HCT116 (cell line): ENCODE measurements at regions not wholly inside any gene's neighbourhood (a gene's known extent, or its start where the extent isn't known, plus 50 kb on each side); places are given as distances from the start of the nearest gene placed in this dataset.

Experiments used
- ATAC-seq: fragments of 200-7000 bp; cut with Tn5 transposase; 2 replicates; pipeline ENCODE4 v1.9.1; 2020; ENCODE audit warnings: mild to moderate bottlenecking, moderate library complexity
- BruUV-seq: library from RNA; stranded (reverse); fragments of 400-500 nt; replicated peaks from 2 replicates; lab custom pipeline; 2021; lab: Mats Ljungman, UMichigan
- CTCF ChIA-PET: fragments of 300-600 bp; sonication (Branson Sonifier 250); formaldehyde crosslinking; loops from one replicate; lab custom pipeline; 2021; ENCODE audit warnings: antibody characterized with exemption; lab: Charles Lee
- POLR2A ChIA-PET: fragments of 300-600, 350-600 bp; sonication (Branson Sonifier 250); formaldehyde crosslinking; loops from one replicate; lab custom pipeline; 2021; ENCODE audit warnings: antibody characterized with exemption; lab: Charles Lee
- RAD21 ChIA-PET, 2 experiments: fragments of 300-600 bp; sonication (Branson Sonifier 250); formaldehyde crosslinking; loops; one replicate each; lab custom pipeline; 2023; ENCODE audit warnings: low total read pairs in 2 of 2; ENCODE audit not compliant: uncharacterized antibody in 2 of 2, unreplicated experiment in 2 of 2, low non-redundant PET in 1 of 2; lab: Charles Lee
- DNase-seq: peaks from one replicate; pipeline ENCODE4 v3.0.0-alpha.2; 2010; ENCODE audit warnings: low read depth, low spot score
- H2AFZ ChIP-seq: fragments of 200-600 bp; shearing (Covaris generic), sonication (generic); 2 replicates; pipeline ENCODE4 v1.6.1; 2017; ENCODE audit warnings: low read depth, mixed run types, mixed read lengths, antibody characterized with exemption, low read length; ENCODE audit not compliant: poor library complexity, severe bottlenecking
- H3K27ac ChIP-seq: 2 replicates; pipeline ENCODE4 v1.5.1; 2012; ENCODE audit warnings: low read depth, low read length
- H3K27me3 ChIP-seq: fragments of 200-600 bp; sonication (generic); 2 replicates; pipeline ENCODE4 v1.6.1; 2016; ENCODE audit warnings: mixed run types, low read length, mixed read lengths; ENCODE audit not compliant: insufficient read depth
- H3K36me3 ChIP-seq, 2 experiments: fragments of 200-500 bp in 1 of 2; fragments of 200-600 bp in 1 of 2; sonication (Bioruptor generic) in 1 of 2; sonication (generic) in 1 of 2; 2 replicates each; pipeline versions ENCODE4 v1.5.1 to v1.6.1; 2014 to 2016; ENCODE audit warnings: low read length in 2 of 2, inconsistent platforms in 1 of 2, mixed read lengths in 1 of 2, mixed run types in 1 of 2; ENCODE audit not compliant: insufficient read depth in 2 of 2, control insufficient read depth in 1 of 2
- H3K4me1 ChIP-seq, 2 experiments: fragments of 200-600 bp in 1 of 2; sonication (generic) in 1 of 2; 2 replicates each; pipeline versions ENCODE4 v1.5.1 to v1.6.1; 2012 to 2017; ENCODE audit warnings: low read length in 2 of 2, inconsistent platforms in 1 of 2, mild to moderate bottlenecking in 1 of 2, mixed read lengths in 1 of 2, mixed run types in 1 of 2, moderate library complexity in 1 of 2; ENCODE audit not compliant: insufficient read depth in 2 of 2, control insufficient read depth in 1 of 2
- H3K4me2 ChIP-seq: fragments of 200-600 bp; sonication (generic); 2 replicates; pipeline ENCODE4 v1.6.1; 2017; ENCODE audit warnings: mixed run types, low read length, mixed read lengths
- H3K4me3 ChIP-seq, 2 experiments: fragments of 200-600 bp in 1 of 2; sonication (generic) in 1 of 2; replicated peaks in 1 of 2; 2 replicates each; pipeline ENCODE4 v1.5.1; 2011 to 2016; ENCODE audit warnings: low read length in 2 of 2, control low read depth in 1 of 2, low read depth in 1 of 2, mild to moderate bottlenecking in 1 of 2, mixed read lengths in 1 of 2, mixed run types in 1 of 2
- H3K79me2 ChIP-seq: fragments of 200-600 bp; sonication (generic); 2 replicates; pipeline ENCODE4 v1.6.1; 2017; ENCODE audit warnings: mild to moderate bottlenecking, mixed run types, low read length, moderate library complexity, mixed read lengths; ENCODE audit not compliant: insufficient read depth
- H3K9ac ChIP-seq: fragments of 200-600 bp; sonication (generic); 2 replicates; pipeline ENCODE4 v1.6.1; 2016; ENCODE audit warnings: low read length, mixed read lengths
- H3K9me2 ChIP-seq: fragments of 200-600 bp; sonication (generic), shearing (Covaris generic); 2 replicates; pipeline ENCODE4 v1.6.1; 2017; ENCODE audit warnings: mixed run types, mild to moderate bottlenecking, moderate library complexity; ENCODE audit not compliant: insufficient read depth
- H3K9me3 ChIP-seq, 2 experiments: fragments of 200-500 bp in 1 of 2; fragments of 200-600 bp in 1 of 2; sonication (Bioruptor generic) in 1 of 2; sonication (generic) in 1 of 2; 2 replicates each; pipeline ENCODE4 v1.6.1; 2014 to 2017; ENCODE audit warnings: low read length in 2 of 2, mixed read lengths in 2 of 2, inconsistent platforms in 1 of 2, low read depth in 1 of 2, mild to moderate bottlenecking in 1 of 2, mixed run types in 1 of 2, moderate library complexity in 1 of 2; ENCODE audit not compliant: control insufficient read depth in 1 of 2, insufficient read depth in 1 of 2
- H4K20me1 ChIP-seq: fragments of 200-600 bp; sonication (generic), shearing (Covaris generic); 2 replicates; pipeline ENCODE4 v1.6.1; 2017; ENCODE audit warnings: mixed run types, mild to moderate bottlenecking, moderate library complexity; ENCODE audit not compliant: insufficient read depth
- CEBPB ChIP-seq: IDR thresholded peaks from 2 replicates; pipeline ENCODE4 v1.6.1; 2012; ENCODE audit warnings: low read depth
- CTCF ChIP-seq, 3 experiments: fragments of 200-600 bp in 1 of 3; sonication (generic) in 1 of 3; IDR thresholded peaks in 2 of 3; conservative IDR thresholded peaks in 1 of 3; 2 replicates each; pipeline ENCODE4 v1.5.1; 2012 to 2017; ENCODE audit warnings: low read depth in 2 of 3, low read length in 2 of 3, antibody characterized with exemption in 1 of 3, borderline replicate concordance in 1 of 3, control low read depth in 1 of 3, mild to moderate bottlenecking in 1 of 3, mixed read lengths in 1 of 3, mixed run types in 1 of 3, moderate library complexity in 1 of 3; ENCODE audit not compliant: insufficient read depth in 1 of 3
- EGR1 ChIP-seq: IDR thresholded peaks from 2 replicates; pipeline ENCODE4 v1.6.1; 2012; ENCODE audit warnings: low read depth
- EZH2phosphoT487 ChIP-seq: fragments of 200-600 bp; IDR thresholded peaks from 2 replicates; pipeline ENCODE4 v1.6.1; 2018; ENCODE audit warnings: antibody characterized with exemption, borderline replicate concordance
- FOSL1 ChIP-seq: IDR thresholded peaks from 2 replicates; pipeline ENCODE4 v1.6.1; 2012; ENCODE audit warnings: low read depth
- JUND ChIP-seq: IDR thresholded peaks from 2 replicates; pipeline ENCODE4 v1.6.1; 2012
- POLR2A ChIP-seq: IDR thresholded peaks from 2 replicates; pipeline ENCODE4 v1.7.0; 2011; ENCODE audit warnings: borderline replicate concordance; ENCODE audit not compliant: insufficient read depth, insufficient read length; ENCODE audit errors: extremely low read depth
- RAD21 ChIP-seq: IDR thresholded peaks from 2 replicates; pipeline ENCODE4 v1.6.1; 2012; ENCODE audit warnings: low read depth, mild to moderate bottlenecking
- SP1 ChIP-seq: IDR thresholded peaks from 2 replicates; pipeline ENCODE4 v1.6.1; 2012; ENCODE audit warnings: low read depth
- SRF ChIP-seq: IDR thresholded peaks from 2 replicates; pipeline ENCODE4 v1.6.1; 2012; ENCODE audit warnings: low read depth
- TCF7L2 ChIP-seq: IDR thresholded peaks from 2 replicates; pipeline ENCODE4 v1.7.0; 2011; ENCODE audit warnings: borderline replicate concordance, inconsistent platforms; ENCODE audit not compliant: insufficient read depth, insufficient read length; ENCODE audit errors: extremely low read depth
- ZNF274 ChIP-seq: fragments of 200-500 bp; sonication (Bioruptor generic); IDR thresholded peaks from 2 replicates; pipeline ENCODE4 v1.6.1; 2014; ENCODE audit warnings: mild to moderate bottlenecking, low read depth, low read length, inconsistent platforms
- intact Hi-C: fragments of 100-400 bp; cut with micrococcal nuclease; formaldehyde crosslinking; loops from 2 replicates; pipeline ENCODE4 v1.10.0; 2022

GRCh38 chr5:133712562-133712961 lies 100.2 kb upstream of the FSTL4 start:
- Histone ChIP-seq H3K4me1 (no peaks in the 10 kb centered on the region), H3K4me2 (no peak overlapping the region), H3K27me3 (peaks cover 36% of the 10 kb centered on the region; the same call in 1 of the 2 replicates), H3K27ac (no peak overlapping the region), H3K4me3 (no peak overlapping the region), H3K9me3 (no peaks in the 10 kb centered on the region), H4K20me1 (no peaks in the 10 kb centered on the region), H3K79me2 (no peaks in the 10 kb centered on the region)
- RAD21 ChIA-PET = no interaction called here
- TF ChIP-seq EGR1 (no peak), EZH2phosphoT487 (no peak), RAD21 (no peak), TCF7L2 (no peak), JUND (no peak)
- TF ChIP-seq, all 23 proteins: peak for 0
- intact Hi-C loops = no loop called here
- H3K9ac ChIP-seq = no peak overlapping the region
- H2AFZ ChIP-seq = no peak overlapping the region
- DNase-seq (no peak), ATAC-seq (no peak)
- BruUV-seq = no TSS peak
- ChIA-PET CTCF (no interaction called here), POLR2A (no interaction called here)
- H3K36me3 ChIP-seq = no peaks in the 10 kb centered on the region
- no peaks in the 10 kb centered on the region for H3K9me2 ChIP-seq

GRCh38 chr5:133709209-133709725 lies 96.9 kb upstream of the FSTL4 start:
- Histone ChIP-seq H3K4me1 (no peaks in the 10 kb centered on the region), H3K9me2 (no peaks in the 10 kb centered on the region), H3K4me3 (no peak overlapping the region), H3K4me2 (no peak overlapping the region), H3K9me3 (no peaks in the 10 kb centered on the region), H3K79me2 (no peaks in the 10 kb centered on the region), H3K27ac (no peak overlapping the region), H3K9ac (no peak overlapping the region), H3K36me3 (no peaks in the 10 kb centered on the region), H2AFZ (no peak overlapping the region), H3K27me3 (peaks cover 13% of the 10 kb centered on the region; the same call in 1 of the 2 replicates), H4K20me1 (no peaks in the 10 kb centered on the region)
- ATAC-seq (no peak), DNase-seq (no peak)
- intact Hi-C loops = no loop called here
- POLR2A ChIA-PET = no interaction called here
- BruUV-seq = no TSS peak
- RAD21 ChIA-PET = no interaction called here
- TF ChIP-seq ZNF274 (no peak), FOSL1 (no peak), CEBPB (no peak), TCF7L2 (no peak), SRF (no peak), POLR2A (no peak), EGR1 (no peak), SP1 (no peak), CTCF (IDR thresholded peaks at IDR 0.05 in 2 of 3, conservative IDR thresholded peaks at IDR 0.05 in 1 of 3; ENCODE audit: borderline replicate concordance in 1 of 3, insufficient read depth in 1 of 3, low read depth in 2 of 3, low read length in 2 of 3) (no peak)
- CTCF ChIA-PET = no interaction called here
